Endodermal cell (in vitro differentiated cells): ENCODE measurements at regions not wholly inside any gene's neighbourhood (a gene's known extent, or its start where the extent isn't known, plus 50 kb on each side); places are given as distances from the start of the nearest gene placed in this dataset.

Experiments
- DNase-seq: peaks from one replicate; pipeline ENCODE4 v3.0.0-alpha.2; 2017
- H3K27ac ChIP-seq: 2 replicates; pipeline ENCODE4 v1.5.1; 2013; ENCODE audit warnings: mild to moderate bottlenecking, low read depth, low read length, moderate library complexity
- H3K27me3 ChIP-seq: 2 replicates; pipeline ENCODE4 v1.6.1; 2013; ENCODE audit warnings: mild to moderate bottlenecking, low read length, moderate library complexity; ENCODE audit not compliant: insufficient read depth, control insufficient read depth, poor library complexity, severe bottlenecking
- H3K36me3 ChIP-seq: 2 replicates; pipeline ENCODE4 v1.7.0; 2013; ENCODE audit warnings: mild to moderate bottlenecking, low read length, moderate library complexity; ENCODE audit not compliant: control insufficient read depth, insufficient read depth
- H3K4me1 ChIP-seq: one replicate; pipeline ENCODE4 v1.7.0; 2013; ENCODE audit warnings: low read length; ENCODE audit not compliant: control insufficient read depth, insufficient read depth
- H3K4me3 ChIP-seq: 2 replicates; pipeline ENCODE4 v1.5.1; 2013; ENCODE audit warnings: mild to moderate bottlenecking, low read length, moderate library complexity
- H3K9ac ChIP-seq: 2 replicates; pipeline ENCODE4 v1.6.1; 2013; ENCODE audit warnings: mild to moderate bottlenecking, low read length, moderate library complexity; ENCODE audit not compliant: poor library complexity, severe bottlenecking; ENCODE audit errors: extremely low read depth
- H3K9me3 ChIP-seq: 2 replicates; pipeline ENCODE4 v1.6.1; 2013; ENCODE audit warnings: mild to moderate bottlenecking, low read length, moderate library complexity; ENCODE audit not compliant: control insufficient read depth
- H3K27ac Mint-ChIP-seq: 2 replicates; pipeline ENCODE4 v1.8.0; 2020; ENCODE audit warnings: mixed read lengths
- H3K27me3 Mint-ChIP-seq: 2 replicates; pipeline ENCODE4 v1.8.0; 2021; ENCODE audit warnings: mild to moderate bottlenecking, mixed read lengths; ENCODE audit not compliant: insufficient read depth
- H3K36me3 Mint-ChIP-seq: 2 replicates; pipeline ENCODE4 v1.8.0; 2020; ENCODE audit warnings: low read depth, mixed read lengths
- H3K4me1 Mint-ChIP-seq: 2 replicates; pipeline ENCODE4 v1.8.0; 2020; ENCODE audit warnings: mixed read lengths
- H3K4me3 Mint-ChIP-seq: 2 replicates; pipeline ENCODE4 v1.8.0; 2020; ENCODE audit warnings: mild to moderate bottlenecking, moderate library complexity, mixed read lengths
- H3K9me3 Mint-ChIP-seq: 2 replicates; pipeline ENCODE4 v1.8.0; 2020; ENCODE audit warnings: mild to moderate bottlenecking, mixed read lengths
- CTCF ChIP-seq: fragments of 200-600 bp; sonication (generic); conservative IDR thresholded peaks from 2 replicates; pipeline ENCODE4 v1.5.0; 2021; ENCODE audit warnings: antibody characterized with exemption, mild to moderate bottlenecking
- WGBS, 2 experiments: methylation state at CpG; one replicate each; pipeline versions ENCODE4 v1.1.5 to v1.1.7; 2013; ENCODE audit warnings: missing lambda C conversion rate in 2 of 2, mixed read lengths in 1 of 2; ENCODE audit not compliant: insufficient coverage in 1 of 2, insufficient read length in 1 of 2; 5-methylcytosine and 5-hydroxymethylcytosine counted together

- Mint-ChIP-seq H3K27me3 (no peaks in the 10 kb centered on the region), H3K27ac (no peak overlapping the region), H3K4me3 (no peak overlapping the region), H3K4me1 (no peaks in the 10 kb centered on the region), H3K36me3 (no peaks in the 10 kb centered on the region), H3K9me3 (no peaks in the 10 kb centered on the region)
- H3K4me3 ChIP-seq = no peak overlapping the region
- 84% methylated on average over 9 of the region's 9 CpGs; no CpG with 5 or more reads in 1 of the 2 experiments for WGBS, 2 experiments
- H3K9ac ChIP-seq = no peak overlapping the region
- H3K27ac ChIP-seq = no peak overlapping the region
- no peaks in the 10 kb centered on the region for H3K27me3 ChIP-seq
- no peak for TF ChIP-seq CTCF
- H3K9me3 ChIP-seq = no peaks in the 10 kb centered on the region
- no peaks in the 10 kb centered on the region for H3K4me1 ChIP-seq
- no peak for DNase-seq
- H3K36me3 ChIP-seq = no peaks in the 10 kb centered on the region
These were observed 138.3 kb upstream of the PLET1 start for GRCh38 chr11:112398798-112399478.

GRCh38 chr11:112400476-112401014 is 139.9 kb upstream of the PLET1 start:
- no peaks in the 10 kb centered on the region for H3K27me3 ChIP-seq
- no peaks in the 10 kb centered on the region for H3K9me3 ChIP-seq
- no peak overlapping the region for H3K27ac ChIP-seq
- H3K9me3 Mint-ChIP-seq = no peaks in the 10 kb centered on the region
- H3K27ac Mint-ChIP-seq = no peak overlapping the region
- no peak overlapping the region for H3K4me3 ChIP-seq
- H3K9ac ChIP-seq = no peak overlapping the region
- no peaks in the 10 kb centered on the region for H3K27me3 Mint-ChIP-seq
- no peak for TF ChIP-seq CTCF
- 83 to 92% methylated on average over 3 to 7 of the region's 7 CpGs for WGBS, 2 experiments
- H3K36me3 Mint-ChIP-seq = no peaks in the 10 kb centered on the region
- no peaks in the 10 kb centered on the region for H3K36me3 ChIP-seq
- no peaks in the 10 kb centered on the region for H3K4me1 ChIP-seq
- no peak overlapping the region for H3K4me3 Mint-ChIP-seq
- DNase-seq = no peak
- no peaks in the 10 kb centered on the region for H3K4me1 Mint-ChIP-seq

- Histone ChIP-seq H3K4me1 (no peaks in the 10 kb centered on the region), H3K4me3 (no peak overlapping the region), H3K9me3 (no peaks in the 10 kb centered on the region), H3K36me3 (no peaks in the 10 kb centered on the region), H3K27me3 (no peaks in the 10 kb centered on the region), H3K9ac (no peak overlapping the region), H3K27ac (no peak overlapping the region)
- no peaks in the 10 kb centered on the region for H3K36me3 Mint-ChIP-seq
- no peak for DNase-seq
- WGBS, 2 experiments = 76 to 81% methylated on average over 6 to 7 of the region's 7 CpGs
- no peaks in the 10 kb centered on the region for H3K4me1 Mint-ChIP-seq
- no peak overlapping the region for H3K27ac Mint-ChIP-seq
- no peaks in the 10 kb centered on the region for H3K9me3 Mint-ChIP-seq
- H3K27me3 Mint-ChIP-seq = no peaks in the 10 kb centered on the region
- H3K4me3 Mint-ChIP-seq = no peak overlapping the region
- no peak for TF ChIP-seq CTCF
These were observed 140.5 kb upstream of the PLET1 start for GRCh38 chr11:112401036-112401769.
